Cardiac fibroblast (primary cell): ENCODE measurements at regions not wholly inside any gene's neighbourhood (a gene's known extent, or its start where the extent isn't known, plus 50 kb on each side); places are given as distances from the start of the nearest gene placed in this dataset.

Experiments
- DNase-seq, 2 donors: peaks; one replicate each; pipeline versions ENCODE4 v3.0.0 to v3.0.0-alpha.2; 2010; ENCODE audit warnings: low read depth in 2 of 2
- H3K4me3 ChIP-seq, 2 donors: replicated peaks in 1 of 2; 1 replicate in 1 of 2; 2 replicates in 1 of 2; pipeline ENCODE4 v1.5.1; 2011; ENCODE audit warnings: low read depth in 2 of 2, low read length in 2 of 2, mild to moderate bottlenecking in 2 of 2, moderate library complexity in 1 of 2
- TF ChIP-seq, protein P1 (sequence below): IDR thresholded peaks from one replicate; pipeline ENCODE4 v1.5.1; 2011; ENCODE audit warnings: low read depth, mild to moderate bottlenecking, low read length, inconsistent platforms

- H3K4me3 ChIP-seq = no peak overlapping the region
- DNase-seq = peak in 1 of 2 donors; percentile 13
- TF ChIP-seq, protein P1, sequence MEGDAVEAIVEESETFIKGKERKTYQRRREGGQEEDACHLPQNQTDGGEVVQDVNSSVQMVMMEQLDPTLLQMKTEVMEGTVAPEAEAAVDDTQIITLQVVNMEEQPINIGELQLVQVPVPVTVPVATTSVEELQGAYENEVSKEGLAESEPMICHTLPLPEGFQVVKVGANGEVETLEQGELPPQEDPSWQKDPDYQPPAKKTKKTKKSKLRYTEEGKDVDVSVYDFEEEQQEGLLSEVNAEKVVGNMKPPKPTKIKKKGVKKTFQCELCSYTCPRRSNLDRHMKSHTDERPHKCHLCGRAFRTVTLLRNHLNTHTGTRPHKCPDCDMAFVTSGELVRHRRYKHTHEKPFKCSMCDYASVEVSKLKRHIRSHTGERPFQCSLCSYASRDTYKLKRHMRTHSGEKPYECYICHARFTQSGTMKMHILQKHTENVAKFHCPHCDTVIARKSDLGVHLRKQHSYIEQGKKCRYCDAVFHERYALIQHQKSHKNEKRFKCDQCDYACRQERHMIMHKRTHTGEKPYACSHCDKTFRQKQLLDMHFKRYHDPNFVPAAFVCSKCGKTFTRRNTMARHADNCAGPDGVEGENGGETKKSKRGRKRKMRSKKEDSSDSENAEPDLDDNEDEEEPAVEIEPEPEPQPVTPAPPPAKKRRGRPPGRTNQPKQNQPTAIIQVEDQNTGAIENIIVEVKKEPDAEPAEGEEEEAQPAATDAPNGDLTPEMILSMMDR = peak; percentile 31
Observed at GRCh38 chr15:46304321-46304720, 669.5 kb downstream of the SQOR start.

- no peak overlapping the region for H3K4me3 ChIP-seq
- TF ChIP-seq, protein P1 = no peak
- no peak for DNase-seq
Observed at GRCh38 chr15:46307746-46308145, 672.9 kb downstream of the SQOR start.

- TF ChIP-seq, protein P1 = no peak
- H3K4me3 ChIP-seq = no peak overlapping the region
- no peak for DNase-seq
Observed at GRCh38 chr15:46309914-46310313, 675.1 kb downstream of the SQOR start.

DNA sequence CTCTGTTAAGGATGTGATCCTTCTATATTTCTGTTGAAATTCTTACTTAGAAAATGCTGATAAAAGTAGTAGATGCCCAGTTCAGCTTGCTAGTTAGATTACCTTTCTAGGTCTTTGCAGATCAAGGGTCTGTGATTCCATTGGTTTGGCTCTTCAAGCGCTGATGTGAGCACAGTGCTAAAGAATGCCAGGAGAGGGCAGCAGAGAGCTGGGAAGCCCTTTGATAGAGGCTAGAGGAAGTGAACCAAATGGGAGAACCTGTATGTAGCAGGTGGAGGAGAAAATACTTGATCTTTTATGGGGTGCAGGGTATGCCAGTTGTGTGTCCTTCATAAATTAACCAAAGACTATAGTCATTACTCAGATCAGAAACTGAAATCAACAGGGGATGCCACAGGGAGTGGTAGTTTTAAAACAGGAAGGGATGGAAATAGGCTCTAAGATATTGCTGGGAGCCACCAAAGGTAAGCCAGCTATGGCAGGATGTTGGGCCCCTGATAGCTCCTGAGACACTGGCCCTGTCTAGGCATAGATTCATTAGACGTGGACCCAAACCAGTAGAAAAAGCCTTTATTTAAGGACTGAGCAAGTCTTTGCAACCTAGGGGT, 677.4 kb downstream of the SQOR start:
- no peak overlapping the region for H3K4me3 ChIP-seq
- TF ChIP-seq, protein P1 = peak; percentile 93
- DNase-seq = peak; percentile 67 to 74

- H3K4me3 ChIP-seq = no peak overlapping the region
- TF ChIP-seq, protein P1 = no peak
- DNase-seq = no peak
Observed at GRCh38 chr15:46315434-46315833, 680.6 kb downstream of the SQOR start.

DNA sequence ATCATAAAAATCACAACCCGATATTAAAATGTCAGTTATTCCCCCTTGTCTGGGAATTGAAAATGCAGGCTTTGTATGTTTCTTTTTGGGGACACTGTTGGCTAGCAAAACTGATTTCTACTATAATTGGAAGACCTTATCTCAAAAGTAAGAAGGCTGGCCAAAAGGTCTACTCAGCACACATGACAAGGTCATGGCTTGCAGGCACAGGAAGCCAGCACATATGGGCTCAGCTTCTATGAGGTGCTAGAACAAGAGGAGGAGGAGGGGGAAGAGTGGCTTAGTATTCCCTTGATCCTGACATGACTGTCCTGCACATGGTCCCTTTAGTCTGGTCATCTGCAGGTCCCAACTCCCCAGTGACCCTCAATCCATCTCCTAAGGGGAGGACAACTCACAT, 681.2 kb downstream of the SQOR start:
- no peak overlapping the region for H3K4me3 ChIP-seq
- TF ChIP-seq, protein P1 = no peak
- no peak for DNase-seq

- H3K4me3 ChIP-seq = no peak overlapping the region
- TF ChIP-seq, protein P1 = no peak
- DNase-seq = no peak
Observed at GRCh38 chr15:46317029-46317428, 682.2 kb downstream of the SQOR start.
